Liver (tissue), 3 donors: ENCODE measurements at regions not wholly inside any gene's neighbourhood (a gene's known extent, or its start where the extent isn't known, plus 50 kb on each side); places are given as distances from the start of the nearest gene placed in this dataset.
A peak's percentile ranks its signal among the peaks of the same experiment; 100 is the strongest.

Experiments used
- EGR1 ChIP-seq, 2 donors: IDR thresholded peaks; 2 replicates each; pipeline ENCODE4 v1.6.1; 2016 to 2018; ENCODE audit warnings: antibody characterized with exemption in 2 of 2, low read depth in 2 of 2
- FOXA1 ChIP-seq: IDR thresholded peaks from 2 replicates; pipeline ENCODE4 v1.6.1; 2016; ENCODE audit warnings: antibody characterized with exemption
- GABPA ChIP-seq, 2 donors: IDR thresholded peaks in 1 of 2; conservative IDR thresholded peaks in 1 of 2; 2 replicates each; pipeline ENCODE4 v1.6.1; 2016; ENCODE audit warnings: antibody characterized with exemption in 2 of 2, mild to moderate bottlenecking in 1 of 2, moderate library complexity in 1 of 2
- JUND ChIP-seq, 2 donors: IDR thresholded peaks; 2 replicates each; pipeline ENCODE4 v1.6.1; 2016; ENCODE audit warnings: antibody characterized with exemption in 2 of 2
- RAD21 ChIP-seq, 2 donors: IDR thresholded peaks; 2 replicates each; pipeline ENCODE4 v1.6.1; 2016; ENCODE audit warnings: antibody characterized with exemption in 2 of 2, mild to moderate bottlenecking in 2 of 2
- REST ChIP-seq: IDR thresholded peaks from 2 replicates; pipeline ENCODE4 v1.6.1; 2016; ENCODE audit warnings: antibody characterized with exemption, mild to moderate bottlenecking
- SP1 ChIP-seq: IDR thresholded peaks from 2 replicates; pipeline ENCODE4 v1.6.1; 2018; ENCODE audit warnings: antibody characterized with exemption, mild to moderate bottlenecking
- TAF1 ChIP-seq: conservative IDR thresholded peaks from 2 replicates; pipeline ENCODE4 v1.6.1; 2016; ENCODE audit warnings: antibody characterized with exemption, mild to moderate bottlenecking
- YY1 ChIP-seq: IDR thresholded peaks from 2 replicates; pipeline ENCODE4 v1.6.1; 2016; ENCODE audit warnings: antibody characterized with exemption, mild to moderate bottlenecking
- TF ChIP-seq, protein P1 (sequence below): fragments of 150-350 bp; IDR thresholded peaks from 2 replicates; pipeline ENCODE4 v1.5.1; 2017; ENCODE audit warnings: improper control_type of control experiment, low read depth, low read length; ENCODE audit not compliant: missing input control
- TF ChIP-seq, protein P2 (sequence below): IDR thresholded peaks from 2 replicates; pipeline ENCODE4 v1.6.1; 2016; ENCODE audit warnings: antibody characterized with exemption
- TF ChIP-seq, protein P3 (sequence below): IDR thresholded peaks from 2 replicates; pipeline ENCODE4 v1.6.1; 2016; ENCODE audit warnings: antibody characterized with exemption
- donor health status: healthy.
- donor health status: healthy.

DNA sequence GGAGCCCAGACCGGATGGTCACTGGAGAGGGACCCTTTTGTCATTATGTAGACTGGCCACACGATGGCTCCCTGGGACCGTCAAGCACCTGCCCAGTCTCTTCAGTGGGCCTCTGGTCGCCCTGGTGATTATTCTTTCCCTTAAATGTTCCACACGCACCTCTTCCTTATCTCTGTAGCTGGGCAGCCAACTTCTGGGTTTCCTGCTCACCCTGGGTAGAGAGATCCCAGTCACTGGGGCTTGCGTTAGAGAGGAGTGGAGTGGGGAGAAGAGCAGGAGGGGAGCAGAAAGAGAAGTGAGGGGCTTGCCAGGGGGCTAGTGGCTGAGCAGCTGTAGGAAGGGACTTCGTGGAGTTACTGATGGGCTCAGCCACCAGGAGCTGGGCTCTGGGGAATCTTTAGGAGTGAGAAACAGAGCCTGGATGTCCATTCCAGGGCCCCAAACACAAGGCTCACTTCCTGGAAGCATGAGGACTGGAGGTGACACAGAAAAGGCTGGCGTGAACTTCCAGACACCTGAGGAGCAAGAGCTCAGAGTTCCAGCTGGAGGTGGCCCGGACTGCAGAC, 150.1 kb downstream of the DHX35 start:
- TF ChIP-seq YY1 (no peak), RAD21 (IDR thresholded peaks at IDR 0.05) (peak; percentile 91 to 93), EGR1 (IDR thresholded peaks at IDR 0.05; ENCODE audit: low read depth in 2 of 2) (no peak), JUND (IDR thresholded peaks at IDR 0.05) (no peak), TAF1 (no peak), GABPA (IDR thresholded peaks at IDR 0.05 in 1 of 2, conservative IDR thresholded peaks at IDR 0.05 in 1 of 2) (no peak), REST (no peak), SP1 (no peak), FOXA1 (no peak)
- TF ChIP-seq, protein P1, sequence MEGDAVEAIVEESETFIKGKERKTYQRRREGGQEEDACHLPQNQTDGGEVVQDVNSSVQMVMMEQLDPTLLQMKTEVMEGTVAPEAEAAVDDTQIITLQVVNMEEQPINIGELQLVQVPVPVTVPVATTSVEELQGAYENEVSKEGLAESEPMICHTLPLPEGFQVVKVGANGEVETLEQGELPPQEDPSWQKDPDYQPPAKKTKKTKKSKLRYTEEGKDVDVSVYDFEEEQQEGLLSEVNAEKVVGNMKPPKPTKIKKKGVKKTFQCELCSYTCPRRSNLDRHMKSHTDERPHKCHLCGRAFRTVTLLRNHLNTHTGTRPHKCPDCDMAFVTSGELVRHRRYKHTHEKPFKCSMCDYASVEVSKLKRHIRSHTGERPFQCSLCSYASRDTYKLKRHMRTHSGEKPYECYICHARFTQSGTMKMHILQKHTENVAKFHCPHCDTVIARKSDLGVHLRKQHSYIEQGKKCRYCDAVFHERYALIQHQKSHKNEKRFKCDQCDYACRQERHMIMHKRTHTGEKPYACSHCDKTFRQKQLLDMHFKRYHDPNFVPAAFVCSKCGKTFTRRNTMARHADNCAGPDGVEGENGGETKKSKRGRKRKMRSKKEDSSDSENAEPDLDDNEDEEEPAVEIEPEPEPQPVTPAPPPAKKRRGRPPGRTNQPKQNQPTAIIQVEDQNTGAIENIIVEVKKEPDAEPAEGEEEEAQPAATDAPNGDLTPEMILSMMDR: peak; percentile 59
- TF ChIP-seq, protein P2, sequence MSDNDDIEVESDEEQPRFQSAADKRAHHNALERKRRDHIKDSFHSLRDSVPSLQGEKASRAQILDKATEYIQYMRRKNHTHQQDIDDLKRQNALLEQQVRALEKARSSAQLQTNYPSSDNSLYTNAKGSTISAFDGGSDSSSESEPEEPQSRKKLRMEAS: no peak
- TF ChIP-seq, protein P3, sequence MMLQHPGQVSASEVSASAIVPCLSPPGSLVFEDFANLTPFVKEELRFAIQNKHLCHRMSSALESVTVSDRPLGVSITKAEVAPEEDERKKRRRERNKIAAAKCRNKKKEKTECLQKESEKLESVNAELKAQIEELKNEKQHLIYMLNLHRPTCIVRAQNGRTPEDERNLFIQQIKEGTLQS: no peak
